Fibroblast of skin of back (primary cell): ENCODE measurements at regions not wholly inside any gene's neighbourhood (a gene's known extent, or its start where the extent isn't known, plus 50 kb on each side); places are given as distances from the start of the nearest gene placed in this dataset.
A peak's percentile ranks its signal among the peaks of the same experiment; 100 is the strongest.
"Not testable (repeated sequence)": the region's sequence is repeated elsewhere in the genome, so short reads cannot be mapped to it uniquely, and the experiment has no call there.

ENCODE experiments used
- DNase-seq: peaks from one replicate; pipeline ENCODE4 v3.0.0-alpha.2; 2013

- no peak for DNase-seq
These were observed 50.4 kb upstream of the ARHGEF7 start for GRCh38 chr13:111064661-111065060.

- no peak for DNase-seq
These were observed 52.1 kb upstream of the ARHGEF7 start for GRCh38 chr13:111062966-111063365.

- DNase-seq = no peak
These were observed 52.8 kb upstream of the ARHGEF7 start for GRCh38 chr13:111062305-111062704.

GRCh38 chr13:111061358-111062045 is 53.6 kb upstream of the ARHGEF7 start:
- no peak for DNase-seq

- no peak for DNase-seq
These were observed 54.7 kb upstream of the ARHGEF7 start for GRCh38 chr13:111060237-111060919.

GRCh38 chr13:111058796-111059506 is 56.2 kb upstream of the ARHGEF7 start:
- DNase-seq = peak; percentile 73

- DNase-seq = not testable (repeated sequence)
These were observed 56.8 kb upstream of the ARHGEF7 start for GRCh38 chr13:111058339-111058738.

GRCh38 chr13:111051726-111052232 is 63.3 kb upstream of the ARHGEF7 start:
- not testable (repeated sequence) for DNase-seq

- no peak for DNase-seq
These were observed 63.9 kb upstream of the ARHGEF7 start for GRCh38 chr13:111051041-111051725.

- no peak for DNase-seq
These were observed 64.6 kb upstream of the ARHGEF7 start for GRCh38 chr13:111050539-111050879.

- DNase-seq = peak; percentile 19
These were observed 65.1 kb upstream of the ARHGEF7 start for GRCh38 chr13:111049791-111050538.

GRCh38 chr13:111048387-111048786 is 66.7 kb upstream of the ARHGEF7 start:
- DNase-seq = no peak

- DNase-seq = no peak
These were observed 67.8 kb upstream of the ARHGEF7 start for GRCh38 chr13:111047326-111047725.

GRCh38 chr13:111046590-111047141 is 68.4 kb upstream of the ARHGEF7 start:
- peak; percentile 40 for DNase-seq

- DNase-seq = no peak
These were observed 69.9 kb upstream of the ARHGEF7 start for GRCh38 chr13:111045170-111045569.

GRCh38 chr13:111044087-111044830 is 70.9 kb upstream of the ARHGEF7 start:
- DNase-seq = no peak

- DNase-seq = peak; percentile 79
These were observed 71.5 kb upstream of the ARHGEF7 start for GRCh38 chr13:111043575-111043982.

- DNase-seq = no peak
These were observed 72.4 kb upstream of the ARHGEF7 start for GRCh38 chr13:111042661-111043226.

GRCh38 chr13:111040830-111041229 is 74.3 kb upstream of the ARHGEF7 start:
- no peak for DNase-seq

GRCh38 chr13:111039735-111040134 is 75.4 kb upstream of the ARHGEF7 start:
- no peak for DNase-seq

GRCh38 chr13:111038887-111039286 is 76.2 kb upstream of the ARHGEF7 start:
- DNase-seq = no peak
